Inflammatory macrophage treated with lipopolysaccharide for 4 hours (primary cell): ENCODE measurements at regions not wholly inside any gene's neighbourhood (a gene's known extent, or its start where the extent isn't known, plus 50 kb on each side); places are given as distances from the start of the nearest gene placed in this dataset.
"Not testable (repeated sequence)": the region's sequence is repeated elsewhere in the genome, so short reads cannot be mapped to it uniquely, and the experiment has no call there.

Source experiments
- DNase-seq: peaks from one replicate; pipeline ENCODE4 v3.0.0-alpha.2; 2020

GRCh38 chr9:63912451-63912850, 1372.6 kb downstream of the FOXD4L5 start:
- not testable (repeated sequence) for DNase-seq

GRCh38 chr9:63909076-63909475, 1375.9 kb downstream of the FOXD4L5 start:
- DNase-seq: not testable (repeated sequence)

DNA sequence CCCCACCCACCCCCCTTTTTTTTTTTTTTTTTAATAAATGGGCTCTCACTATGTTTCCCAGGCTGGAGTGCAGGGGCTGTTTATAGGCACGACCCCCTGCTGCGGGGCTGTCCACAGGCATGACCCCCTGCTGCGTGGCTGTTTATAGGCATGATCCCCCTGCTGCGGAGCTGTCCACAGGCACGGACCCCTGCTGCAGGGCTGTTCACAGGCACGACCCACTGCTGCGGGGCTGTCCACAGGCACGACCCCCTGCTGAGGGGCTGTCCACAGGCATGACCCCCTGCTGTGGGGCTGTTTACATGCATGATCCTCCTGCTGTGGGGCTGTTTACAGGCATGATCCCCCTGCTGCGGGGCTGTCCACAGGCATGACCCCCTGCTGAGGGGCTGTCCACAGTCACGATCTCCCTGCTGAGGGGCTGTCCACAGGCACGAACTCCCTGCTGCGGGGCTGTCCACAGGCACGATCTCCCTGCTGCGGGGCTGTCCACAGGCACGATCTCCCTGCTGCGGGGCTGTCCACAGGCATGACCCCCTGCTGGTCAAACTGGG, 1385.3 kb downstream of the FOXD4L5 start:
- not testable (repeated sequence) for DNase-seq

DNA sequence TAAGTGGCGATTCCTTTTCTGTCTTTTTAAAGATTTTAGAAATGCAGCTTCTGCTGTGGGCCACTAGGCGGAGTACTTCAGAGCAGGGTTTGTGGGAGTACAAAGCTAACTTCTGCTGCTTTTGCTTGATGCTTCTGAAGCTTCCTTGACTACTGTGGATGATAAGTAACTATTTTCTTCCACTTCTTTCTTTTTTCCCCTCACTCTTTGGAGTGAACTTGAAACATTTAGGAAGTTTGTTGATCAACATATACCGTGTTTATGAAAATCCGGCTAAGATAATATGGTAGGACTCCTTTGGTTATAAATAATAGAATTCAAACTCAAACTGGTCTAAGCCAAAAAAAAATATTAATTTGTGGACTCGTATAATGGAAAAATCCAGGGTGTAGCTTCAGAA, 1403.6 kb downstream of the FOXD4L5 start:
- not testable (repeated sequence) for DNase-seq

- not testable (repeated sequence) for DNase-seq
Measured at GRCh38 chr9:63876380-63876779, 1408.6 kb downstream of the FOXD4L5 start.

GRCh38 chr9:63859475-63860215, 1425.4 kb downstream of the FOXD4L5 start:
- DNase-seq: no peak

GRCh38 chr9:63859090-63859474, 1425.9 kb downstream of the FOXD4L5 start:
- not testable (repeated sequence) for DNase-seq

DNA sequence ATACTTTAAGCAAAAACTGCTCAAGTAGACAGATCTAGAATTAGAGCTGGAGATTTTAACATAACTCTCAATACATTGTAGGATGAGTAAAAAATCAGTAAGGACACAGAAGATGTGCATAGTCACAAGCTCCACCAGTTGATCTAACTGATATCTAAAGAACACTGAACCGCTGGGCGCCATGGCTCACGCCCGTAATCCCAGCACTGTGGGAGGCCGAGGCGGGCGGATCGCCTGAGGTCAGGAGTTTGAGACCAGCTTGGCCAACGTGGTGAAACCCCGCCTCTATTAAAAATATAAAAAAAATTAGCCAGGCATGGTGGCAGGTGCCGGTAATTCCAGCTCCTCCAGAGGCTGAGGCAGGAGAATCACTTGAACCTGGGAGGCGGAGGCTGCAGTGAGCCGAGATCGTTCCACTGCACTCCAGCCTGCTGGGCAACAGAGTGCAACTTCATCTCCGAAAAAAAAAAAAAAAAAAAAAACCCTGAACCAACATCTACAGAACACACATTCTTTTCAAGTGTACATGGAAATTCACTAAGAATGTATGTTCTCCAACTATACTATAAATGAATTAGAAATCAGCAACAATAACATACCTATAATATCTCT, 1431.8 kb downstream of the FOXD4L5 start:
- not testable (repeated sequence) for DNase-seq

GRCh38 chr9:63824804-63825203, 1460.2 kb downstream of the FOXD4L5 start:
- DNase-seq: not testable (repeated sequence)

GRCh38 chr9:63823375-63824201, 1461.4 kb downstream of the FOXD4L5 start:
- DNase-seq: not testable (repeated sequence)

GRCh38 chr9:63822615-63823374, 1462.2 kb downstream of the FOXD4L5 start:
- not testable (repeated sequence) for DNase-seq

DNA sequence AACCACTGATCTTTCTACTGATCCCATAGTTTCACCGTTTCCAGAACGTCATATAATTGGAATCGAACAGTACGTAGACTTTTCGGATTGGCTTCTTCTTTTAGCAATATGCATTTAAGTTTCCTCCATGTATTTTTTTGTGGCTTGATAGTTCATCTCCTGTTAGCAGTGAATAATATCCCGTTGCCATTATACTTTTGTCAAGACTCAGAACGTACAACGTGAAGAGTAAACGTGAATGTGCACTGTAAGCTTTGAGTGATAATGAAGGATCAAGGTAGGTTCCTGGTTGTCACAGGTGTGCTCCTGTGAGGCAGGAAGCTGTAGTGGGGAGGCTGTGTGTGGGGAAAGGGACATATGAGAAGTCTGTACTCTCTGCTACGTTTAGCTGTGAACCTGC, 1463.7 kb downstream of the FOXD4L5 start:
- DNase-seq: not testable (repeated sequence)

GRCh38 chr9:63820882-63821281, 1464.1 kb downstream of the FOXD4L5 start:
- DNase-seq: not testable (repeated sequence)

- DNase-seq: not testable (repeated sequence)
Measured at GRCh38 chr9:63820383-63820782, 1464.6 kb downstream of the FOXD4L5 start.

GRCh38 chr9:63817622-63818518, 1467.1 kb downstream of the FOXD4L5 start:
- DNase-seq: peak; percentile 8

DNA sequence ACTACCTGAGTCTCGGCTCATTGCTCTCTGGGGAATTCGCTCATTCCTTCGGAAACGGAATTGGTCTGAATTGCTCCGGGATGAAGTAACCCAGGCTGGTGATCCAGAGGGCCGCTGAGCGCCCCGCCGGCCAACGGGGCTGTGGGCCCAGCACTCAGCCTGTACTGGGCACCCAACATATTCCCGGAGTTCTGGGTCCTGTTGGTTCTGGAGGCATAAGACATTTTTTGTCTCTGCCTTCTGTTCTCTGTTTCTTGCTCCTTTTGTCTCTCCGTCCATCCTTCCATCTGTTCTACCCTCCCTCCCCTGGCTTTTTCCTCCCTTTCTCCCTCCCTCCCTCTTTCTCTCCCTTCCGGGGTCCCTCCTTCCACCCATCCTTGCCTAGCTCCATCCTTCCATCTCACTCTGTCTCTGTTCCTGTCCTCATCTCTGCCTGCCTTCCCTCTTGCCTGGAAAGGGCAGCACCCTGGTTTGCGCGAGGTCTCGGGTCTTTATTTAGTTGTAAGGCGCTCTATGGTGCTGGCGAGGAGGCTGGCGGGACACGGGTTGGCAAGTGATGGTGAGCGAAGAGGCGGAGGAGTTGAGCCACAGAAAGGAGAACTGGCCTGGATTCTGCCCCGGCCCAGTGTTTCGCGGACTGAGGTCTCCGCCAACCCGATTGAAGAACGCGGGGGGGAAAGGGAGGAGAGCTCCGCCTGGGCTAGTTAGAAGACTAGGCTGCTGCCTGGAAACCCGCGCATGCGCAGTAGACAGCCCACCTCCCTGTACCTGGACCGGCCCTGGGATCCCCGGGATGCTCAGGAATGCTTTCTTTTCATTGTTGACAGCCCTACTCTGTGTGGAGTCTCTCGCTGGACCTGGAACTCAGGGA, 1468.0 kb downstream of the FOXD4L5 start:
- peak; percentile 89 for DNase-seq

- DNase-seq: not testable (repeated sequence)
Measured at GRCh38 chr9:63814970-63815669, 1469.9 kb downstream of the FOXD4L5 start.

DNA sequence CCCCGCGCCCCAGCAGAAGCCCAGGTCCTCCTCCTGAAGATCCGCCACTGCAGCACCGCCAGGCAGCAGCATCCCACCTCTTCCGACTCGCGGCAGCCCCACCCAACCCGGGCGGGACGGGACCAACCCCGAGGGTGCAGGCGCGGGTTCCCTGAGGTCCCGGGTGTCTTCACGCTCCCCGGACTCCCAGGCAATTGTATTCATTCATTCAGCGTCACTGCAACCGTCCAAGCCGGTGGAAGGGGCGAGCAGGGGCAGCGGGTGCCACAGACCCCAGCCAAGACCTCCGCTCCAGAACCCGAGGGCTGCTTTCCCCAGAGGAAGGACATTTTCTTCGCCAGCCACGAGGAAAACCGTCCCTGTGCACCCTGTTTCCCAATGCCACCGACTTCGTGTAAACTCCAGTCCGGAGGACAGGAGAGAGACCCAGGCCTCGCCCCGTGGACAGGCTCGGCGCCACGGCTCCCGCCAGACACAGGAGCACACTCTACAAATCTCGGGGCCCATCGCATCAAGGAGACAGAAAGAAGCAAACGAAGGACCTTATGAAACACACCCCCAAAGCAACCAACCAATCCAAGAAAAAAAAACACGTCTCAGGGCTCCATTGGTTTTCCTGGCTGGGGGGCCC, 1471.5 kb downstream of the FOXD4L5 start:
- DNase-seq: not testable (repeated sequence)

- not testable (repeated sequence) for DNase-seq
Measured at GRCh38 chr9:63812822-63813221, 1472.2 kb downstream of the FOXD4L5 start.
